ENCODE measurements at regions not wholly inside any gene's neighbourhood (a gene's known extent, or its start where the extent isn't known, plus 50 kb on each side); places are given as distances from the start of the nearest gene placed in this dataset.

DNA sequence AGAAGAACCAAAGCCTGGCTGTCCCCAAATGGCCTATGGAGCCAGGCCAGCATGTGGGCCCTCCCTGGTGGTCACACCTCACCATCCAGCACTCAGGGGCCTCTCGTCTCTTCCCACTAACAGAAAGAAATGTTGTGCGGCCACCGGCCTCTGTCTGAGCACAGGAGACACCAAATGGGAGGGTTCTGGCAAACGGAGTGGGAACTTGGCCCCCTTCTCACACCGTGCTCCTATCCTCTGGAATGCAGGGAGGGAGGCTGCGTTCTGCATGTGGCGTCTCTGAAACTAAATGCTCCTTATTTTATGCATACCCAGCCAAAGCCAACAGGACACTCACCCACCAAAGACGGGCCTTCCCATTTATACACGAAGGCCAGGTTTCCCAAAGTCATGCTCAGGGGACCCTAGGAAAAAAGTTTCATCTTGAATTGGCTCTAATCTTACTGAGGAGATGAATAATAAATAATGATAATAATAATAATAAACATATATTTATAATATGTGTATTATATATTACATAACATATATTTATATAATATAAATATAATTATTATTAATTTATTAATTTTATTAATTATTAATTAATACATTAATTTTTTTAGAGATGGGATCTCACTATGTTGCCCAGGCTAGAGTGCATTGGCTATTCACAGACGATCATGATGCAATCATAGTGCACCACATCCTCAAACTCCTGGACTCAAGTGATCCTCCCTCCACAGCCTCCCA, 102.4 kb downstream of the FOXF2 start:
- Mint-ChIP-seq H3K4me3 (no peak overlapping the region), H3K27ac (no peak overlapping the region), H3K36me3 (ENCODE audit: low read depth) (no peaks in the 10 kb centered on the region), H3K27me3 (ENCODE audit: insufficient read depth) (peaks cover 2% of the 10 kb centered on the region), H3K4me1 (ENCODE audit: low read depth) (no peaks in the 10 kb centered on the region), H3K9me3 (no peaks in the 10 kb centered on the region)
- DNase-seq (ENCODE audit: low spot score), result no peak
- intact Hi-C loops (cut with micrococcal nuclease), result no loop called here

DNA sequence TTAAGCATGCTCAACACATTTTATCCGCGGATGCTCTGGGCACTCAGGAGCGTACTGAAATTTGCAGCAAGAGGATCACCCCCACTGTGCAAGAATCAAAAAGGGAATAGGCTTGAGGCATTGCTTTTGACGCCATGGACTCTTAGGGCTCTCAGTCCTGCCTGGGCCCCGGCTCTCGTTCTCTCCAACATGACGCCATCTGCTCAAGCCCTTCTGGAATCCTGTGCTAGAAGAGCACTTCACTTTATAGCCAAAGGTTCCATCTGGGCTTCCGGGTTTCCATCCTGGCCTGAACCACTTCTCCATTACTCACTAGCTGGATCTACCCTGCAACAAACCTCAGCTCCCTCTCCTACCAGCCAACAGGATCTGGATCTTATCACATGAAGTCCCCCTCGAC, 105.3 kb downstream of the FOXF2 start:
- Mint-ChIP-seq H3K4me1 (ENCODE audit: low read depth) (no peaks in the 10 kb centered on the region), H3K4me3 (no peak overlapping the region), H3K36me3 (ENCODE audit: low read depth) (no peaks in the 10 kb centered on the region), H3K9me3 (no peaks in the 10 kb centered on the region), H3K27ac (no peak overlapping the region), H3K27me3 (ENCODE audit: insufficient read depth) (peaks cover 2% of the 10 kb centered on the region)
- no peak for DNase-seq (ENCODE audit: low spot score)
- intact Hi-C loops (cut with micrococcal nuclease), result no loop called here

DNA sequence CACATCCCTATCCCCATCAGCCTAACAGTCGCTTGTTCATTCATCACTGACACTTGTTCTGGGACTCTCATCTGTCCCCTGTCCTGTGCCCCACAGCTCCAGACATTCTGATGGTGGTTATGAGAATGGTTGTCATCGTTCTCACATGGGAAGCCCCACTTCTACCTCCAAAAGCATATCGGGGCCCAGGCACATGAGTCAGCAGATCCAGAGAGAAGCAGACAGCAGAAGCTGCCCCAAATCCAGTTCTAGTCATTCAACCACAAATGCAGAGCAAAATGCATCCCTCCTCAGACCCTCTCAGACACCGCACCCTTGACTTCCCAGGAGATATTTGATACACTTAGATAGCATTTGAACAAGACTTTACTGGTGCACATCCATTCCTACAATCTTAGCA, 106.0 kb downstream of the FOXF2 start:
- Mint-ChIP-seq H3K36me3 (ENCODE audit: low read depth) (no peaks in the 10 kb centered on the region), H3K4me1 (ENCODE audit: low read depth) (no peaks in the 10 kb centered on the region), H3K27me3 (ENCODE audit: insufficient read depth) (peaks cover 2% of the 10 kb centered on the region), H3K4me3 (no peak overlapping the region), H3K27ac (no peak overlapping the region), H3K9me3 (no peaks in the 10 kb centered on the region)
- no peak for DNase-seq (ENCODE audit: low spot score)
- intact Hi-C loops (cut with micrococcal nuclease), result no loop called here

DNA sequence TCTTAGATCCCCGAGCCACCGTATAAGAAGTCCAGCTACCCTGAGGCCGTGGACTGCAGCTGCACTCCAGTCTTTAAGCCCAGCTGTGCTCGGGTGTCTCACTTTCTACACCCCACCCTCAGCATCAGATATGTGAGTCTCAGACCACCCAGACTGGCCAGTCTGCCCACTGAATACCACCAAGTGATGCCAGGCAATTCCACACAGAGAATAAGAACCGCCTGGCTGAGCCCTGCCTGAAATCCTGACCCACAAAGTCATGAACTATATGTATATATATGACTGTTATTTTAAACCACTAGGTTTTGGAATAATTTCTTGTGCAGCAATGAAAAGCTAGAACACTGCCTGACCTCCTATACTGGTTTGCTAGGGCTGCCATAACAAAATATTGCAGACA, 106.7 kb downstream of the FOXF2 start:
- H3K4me3 Mint-ChIP-seq, result no peak overlapping the region
- H3K36me3 Mint-ChIP-seq (ENCODE audit: low read depth), result no peaks in the 10 kb centered on the region
- intact Hi-C loops (cut with micrococcal nuclease), result no loop called here

DNA sequence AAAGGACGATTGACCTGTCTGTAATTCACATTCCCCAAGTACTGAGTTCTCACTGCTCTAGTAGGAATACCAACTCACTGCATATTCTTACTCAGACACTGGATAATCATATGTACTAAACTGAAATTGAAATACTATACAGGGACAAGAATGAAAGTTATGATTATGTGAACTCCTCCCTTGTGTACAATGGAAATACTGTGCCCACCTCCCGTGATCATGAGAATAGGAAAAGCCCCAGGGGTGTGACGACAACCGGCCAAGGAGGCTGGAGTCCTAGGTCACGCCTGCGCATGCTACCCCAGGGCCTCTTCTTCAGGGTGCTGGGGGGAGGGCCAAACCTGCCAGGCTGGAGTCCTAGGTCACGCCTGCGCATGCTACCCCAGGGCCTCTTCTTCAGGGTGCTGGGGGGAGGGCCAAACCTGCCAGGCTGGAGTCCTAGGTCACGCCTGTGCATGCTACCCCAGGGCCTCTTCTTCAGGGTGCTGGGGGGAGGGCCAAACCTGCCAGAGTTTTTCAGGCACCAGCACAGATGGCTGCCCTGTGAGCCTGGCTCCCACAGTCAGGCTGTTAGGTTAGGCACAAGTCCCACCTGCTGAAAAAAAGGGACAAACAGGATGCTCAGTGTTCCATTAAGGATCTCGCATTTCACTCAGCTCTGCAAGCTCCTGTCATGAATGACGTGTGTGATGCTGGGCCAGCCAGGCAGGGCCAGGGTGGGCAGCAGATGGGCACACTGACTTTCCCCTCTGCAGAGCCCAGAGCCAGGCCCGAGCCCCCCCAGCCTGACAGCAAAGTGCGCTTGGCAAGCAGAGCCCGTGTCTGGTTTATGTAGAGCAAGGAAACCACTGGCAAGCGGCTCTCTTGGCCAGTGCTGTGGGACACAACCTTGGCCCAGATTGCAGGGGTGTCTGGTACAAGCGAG, 107.7 kb downstream of the FOXF2 start:
- Mint-ChIP-seq H3K4me3 (no peak overlapping the region), H3K9me3 (no peaks in the 10 kb centered on the region), H3K27me3 (ENCODE audit: insufficient read depth) (peaks cover 2% of the 10 kb centered on the region), H3K27ac (no peak overlapping the region), H3K4me1 (ENCODE audit: low read depth) (no peaks in the 10 kb centered on the region), H3K36me3 (ENCODE audit: low read depth) (no peaks in the 10 kb centered on the region)
- intact Hi-C loops (cut with micrococcal nuclease), result no loop called here
- DNase-seq (ENCODE audit: low spot score), result no peak

More for the DNA sequence above, 106.7 kb downstream of the FOXF2 start:
- Mint-ChIP-seq H3K4me1 (ENCODE audit: low read depth) (no peaks in the 10 kb centered on the region), H3K9me3 (no peaks in the 10 kb centered on the region), H3K27me3 (ENCODE audit: insufficient read depth) (peaks cover 2% of the 10 kb centered on the region), H3K27ac (no peak overlapping the region)
- DNase-seq (ENCODE audit: low spot score), result no peak

DNA sequence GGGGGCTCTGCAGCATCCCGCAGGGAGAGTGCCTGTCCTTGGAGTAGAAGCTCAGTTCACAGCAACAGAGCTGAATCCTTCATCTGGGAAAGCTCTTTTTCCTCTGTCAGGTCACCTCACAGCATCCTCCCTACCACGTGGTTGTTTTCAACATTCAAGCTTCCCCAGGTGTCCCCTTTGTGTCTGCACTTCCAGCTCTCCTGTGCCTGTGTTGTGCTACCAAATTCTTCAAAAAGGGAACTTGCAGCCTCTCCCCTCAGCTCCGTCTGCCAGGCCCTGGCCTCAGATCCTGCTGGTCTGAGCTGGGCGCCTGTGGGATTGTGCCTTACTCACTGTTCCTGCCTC, 108.4 kb downstream of the FOXF2 start:
- Mint-ChIP-seq H3K27me3 (ENCODE audit: insufficient read depth) (peaks cover 2% of the 10 kb centered on the region), H3K4me3 (no peak overlapping the region), H3K4me1 (ENCODE audit: low read depth) (no peaks in the 10 kb centered on the region), H3K36me3 (ENCODE audit: low read depth) (no peaks in the 10 kb centered on the region), H3K9me3 (no peaks in the 10 kb centered on the region), H3K27ac (no peak overlapping the region)
- intact Hi-C loops (cut with micrococcal nuclease), result no loop called here
- DNase-seq (ENCODE audit: low spot score), result no peak

DNA sequence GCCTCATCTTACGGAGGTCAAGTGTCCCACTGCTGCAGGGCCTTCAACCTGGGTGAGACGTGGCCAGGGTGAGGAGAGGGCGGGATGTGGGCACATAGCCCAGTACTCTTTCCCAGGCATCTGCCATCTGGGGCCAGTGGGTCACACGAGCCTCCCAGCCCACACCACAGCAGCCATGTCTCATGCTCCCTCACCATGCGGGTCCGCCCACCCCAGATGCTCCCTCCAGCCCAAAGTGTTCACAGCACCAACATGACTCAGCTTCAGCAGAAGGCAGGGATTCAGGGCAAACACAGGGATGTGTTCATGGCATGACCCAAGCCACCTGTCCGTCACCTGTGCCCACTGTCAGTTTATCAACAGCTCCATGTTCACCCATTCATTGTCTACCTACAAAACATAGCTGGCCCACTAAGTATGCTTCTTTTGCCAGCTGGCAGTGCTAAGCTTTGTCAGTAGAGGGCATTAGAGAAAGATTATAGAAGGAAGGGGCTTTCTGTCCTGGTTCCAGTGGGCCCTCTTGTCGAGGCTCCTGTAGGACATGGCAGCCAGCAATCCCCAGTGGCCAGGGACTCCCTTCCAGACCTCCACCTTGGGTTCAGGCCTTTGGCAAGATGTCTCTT, 109.2 kb downstream of the FOXF2 start:
- intact Hi-C loops (cut with micrococcal nuclease), result no loop called here
- H3K4me1 Mint-ChIP-seq (ENCODE audit: low read depth), result no peaks in the 10 kb centered on the region

DNA sequence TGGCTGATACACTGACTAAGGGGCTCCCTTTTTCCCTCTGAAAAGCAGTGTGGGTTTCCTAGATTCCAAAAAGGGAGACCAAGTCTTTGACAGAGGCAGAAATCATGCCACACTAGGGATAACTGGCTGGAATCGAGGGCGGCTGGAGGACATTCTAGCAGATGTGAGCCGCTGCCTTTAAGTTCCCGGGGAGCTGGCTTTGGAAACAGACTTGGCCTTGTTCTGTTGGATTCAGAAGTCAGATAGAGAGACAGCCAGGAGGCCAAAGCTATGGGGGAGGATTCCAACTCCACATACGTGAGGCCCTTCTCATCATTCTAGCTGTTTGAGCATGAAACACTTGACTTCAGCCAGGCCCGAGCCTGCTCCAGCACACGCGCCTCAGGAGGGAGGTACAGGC, 109.9 kb upstream of the FOXC1 start:
- intact Hi-C loops (cut with micrococcal nuclease), result no loop called here
- Mint-ChIP-seq H3K27ac (no peak overlapping the region), H3K36me3 (ENCODE audit: low read depth) (no peaks in the 10 kb centered on the region), H3K4me1 (ENCODE audit: low read depth) (no peaks in the 10 kb centered on the region), H3K9me3 (no peaks in the 10 kb centered on the region), H3K27me3 (ENCODE audit: insufficient read depth) (peaks cover 10% of the 10 kb centered on the region), H3K4me3 (no peak overlapping the region)
- no peak for DNase-seq (ENCODE audit: low spot score)

More for the DNA sequence above, 109.2 kb downstream of the FOXF2 start:
- Mint-ChIP-seq H3K9me3 (no peaks in the 10 kb centered on the region), H3K4me3 (no peak overlapping the region), H3K36me3 (ENCODE audit: low read depth) (no peaks in the 10 kb centered on the region), H3K27me3 (ENCODE audit: insufficient read depth) (peaks cover 8% of the 10 kb centered on the region), H3K27ac (no peak overlapping the region)
- no peak for DNase-seq (ENCODE audit: low spot score)

DNA sequence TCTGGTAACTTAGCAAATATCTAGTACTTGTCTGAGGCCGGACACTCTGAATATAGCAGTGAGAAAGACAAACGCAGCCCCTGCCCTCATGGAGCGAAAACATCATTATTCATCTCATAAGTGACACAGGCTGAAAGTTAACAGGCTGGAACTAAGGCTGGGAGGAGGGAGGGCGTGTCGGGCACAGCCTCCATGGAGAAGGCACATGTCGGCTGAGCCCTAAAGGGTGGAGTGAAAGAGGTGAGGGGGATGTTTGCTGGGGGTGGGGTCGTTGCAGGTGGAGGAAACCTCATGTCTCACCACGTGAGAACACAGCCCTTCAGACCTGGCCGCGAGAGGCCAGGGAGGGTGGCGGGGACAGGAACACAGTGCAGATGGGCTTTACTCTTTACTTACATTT, 108.8 kb upstream of the FOXC1 start:
- H3K36me3 Mint-ChIP-seq (ENCODE audit: low read depth), result no peaks in the 10 kb centered on the region
- no peak for DNase-seq (ENCODE audit: low spot score)
- H3K9me3 Mint-ChIP-seq, result no peaks in the 10 kb centered on the region
- no peak overlapping the region for H3K27ac Mint-ChIP-seq
- H3K4me1 Mint-ChIP-seq (ENCODE audit: low read depth), result no peaks in the 10 kb centered on the region
- H3K27me3 Mint-ChIP-seq (ENCODE audit: insufficient read depth), result peaks cover 12% of the 10 kb centered on the region
- H3K4me3 Mint-ChIP-seq, result no peak overlapping the region
- intact Hi-C loops (cut with micrococcal nuclease), result no loop called here

DNA sequence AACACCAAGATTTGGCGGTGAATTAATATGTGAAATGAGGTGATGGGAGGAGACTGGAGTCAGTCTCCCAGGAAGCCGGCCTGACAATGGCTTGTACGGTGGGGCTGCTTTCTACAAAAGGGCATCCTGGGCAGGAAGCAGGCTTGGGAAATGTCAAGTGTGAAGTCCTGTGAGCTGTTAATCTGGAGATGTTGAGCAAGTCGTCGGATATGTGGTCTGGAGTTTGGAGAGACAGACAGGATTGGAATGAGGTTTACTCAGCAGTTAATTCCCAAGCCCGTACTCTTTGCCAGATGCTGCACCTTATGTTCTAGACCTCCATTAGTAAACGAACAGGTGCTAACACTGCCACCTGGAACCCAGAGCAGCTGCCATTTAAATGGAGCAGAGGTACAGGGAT, 107.7 kb upstream of the FOXC1 start:
- Mint-ChIP-seq H3K9me3 (no peaks in the 10 kb centered on the region), H3K4me3 (no peak overlapping the region), H3K36me3 (ENCODE audit: low read depth) (no peaks in the 10 kb centered on the region), H3K27ac (no peak overlapping the region), H3K27me3 (ENCODE audit: insufficient read depth) (peaks cover 13% of the 10 kb centered on the region), H3K4me1 (ENCODE audit: low read depth) (no peaks in the 10 kb centered on the region)
- no peak for DNase-seq (ENCODE audit: low spot score)
- intact Hi-C loops (cut with micrococcal nuclease), result no loop called here

DNA sequence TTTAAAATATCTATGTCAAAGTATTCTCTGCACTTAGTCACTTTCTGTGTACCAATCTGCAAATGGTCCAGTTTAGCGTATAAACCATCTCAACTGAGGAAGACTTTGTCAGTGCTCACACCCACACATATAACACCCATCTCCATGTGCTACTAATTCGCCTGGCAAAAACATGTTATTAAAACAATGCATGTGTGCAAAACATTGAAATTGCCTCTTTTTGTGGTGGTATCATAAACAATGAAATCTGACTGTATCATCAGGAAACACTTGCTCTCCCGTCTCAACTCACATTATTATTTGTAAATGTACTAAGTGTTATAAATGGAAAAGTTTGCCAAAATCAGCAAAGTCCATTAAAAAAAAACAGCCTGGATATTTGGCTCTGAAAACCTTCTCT, 105.9 kb upstream of the FOXC1 start:
- H3K27ac Mint-ChIP-seq, result no peak overlapping the region
- no peaks in the 10 kb centered on the region for H3K4me1 Mint-ChIP-seq (ENCODE audit: low read depth)
- no peak for DNase-seq (ENCODE audit: low spot score)
- intact Hi-C loops (cut with micrococcal nuclease), result no loop called here
- H3K36me3 Mint-ChIP-seq (ENCODE audit: low read depth), result no peaks in the 10 kb centered on the region
- H3K9me3 Mint-ChIP-seq, result no peaks in the 10 kb centered on the region
- H3K27me3 Mint-ChIP-seq (ENCODE audit: insufficient read depth), result peaks cover 13% of the 10 kb centered on the region
- no peak overlapping the region for H3K4me3 Mint-ChIP-seq

DNA sequence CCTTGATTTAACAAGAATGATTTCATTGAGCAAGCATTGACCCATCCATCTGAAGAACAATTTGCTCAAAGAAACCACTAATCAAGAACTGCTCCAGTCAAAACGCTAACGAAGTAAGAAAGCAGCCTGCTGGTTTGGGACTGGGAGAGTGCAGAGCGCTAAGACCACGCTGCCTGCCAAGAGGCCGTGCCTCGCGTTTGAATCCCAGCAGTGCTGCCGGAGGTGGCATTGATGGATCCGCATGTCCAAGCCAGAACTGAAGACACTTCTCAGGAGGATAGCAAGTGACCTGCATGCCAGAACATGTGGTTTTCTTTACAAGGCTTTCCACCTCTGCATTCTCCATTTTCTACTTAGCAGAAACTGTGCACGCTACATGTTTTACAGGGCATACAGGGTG, 105.2 kb upstream of the FOXC1 start:
- peaks cover 13% of the 10 kb centered on the region for H3K27me3 Mint-ChIP-seq (ENCODE audit: insufficient read depth)
- no peak overlapping the region for H3K27ac Mint-ChIP-seq
- no peak for DNase-seq (ENCODE audit: low spot score)
- H3K4me1 Mint-ChIP-seq (ENCODE audit: low read depth), result no peaks in the 10 kb centered on the region
- H3K9me3 Mint-ChIP-seq, result no peaks in the 10 kb centered on the region
- H3K36me3 Mint-ChIP-seq (ENCODE audit: low read depth), result no peaks in the 10 kb centered on the region
- H3K4me3 Mint-ChIP-seq, result no peak overlapping the region
- intact Hi-C loops (cut with micrococcal nuclease), result no loop called here

DNA sequence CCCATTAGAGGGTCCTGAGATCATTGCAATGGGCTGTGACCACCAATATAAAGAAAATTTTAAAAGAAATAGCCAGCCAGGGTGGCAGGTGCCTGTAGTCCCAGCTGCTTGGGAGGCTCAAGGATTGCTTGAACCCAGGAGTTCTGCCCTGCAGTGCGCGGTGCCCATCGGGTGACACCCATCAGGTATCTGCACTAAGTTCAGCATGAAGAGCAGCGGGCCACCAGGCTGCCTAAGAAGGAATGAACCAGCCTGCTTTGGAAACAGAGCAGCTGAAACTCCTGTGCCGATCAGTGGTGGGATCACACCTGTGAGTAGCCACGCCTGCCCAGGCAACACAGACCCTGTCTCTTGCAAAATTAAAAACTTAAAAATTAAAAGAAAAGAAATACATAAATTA, 102.5 kb upstream of the FOXC1 start:
- no peaks in the 10 kb centered on the region for H3K4me1 Mint-ChIP-seq (ENCODE audit: low read depth)
- intact Hi-C loops (cut with micrococcal nuclease), result no loop called here
- no peaks in the 10 kb centered on the region for H3K36me3 Mint-ChIP-seq (ENCODE audit: low read depth)
- peaks cover 14% of the 10 kb centered on the region for H3K27me3 Mint-ChIP-seq (ENCODE audit: insufficient read depth)
- no peak overlapping the region for H3K4me3 Mint-ChIP-seq
- H3K9me3 Mint-ChIP-seq, result no peaks in the 10 kb centered on the region
- DNase-seq (ENCODE audit: low spot score), result no peak
- H3K27ac Mint-ChIP-seq, result no peak overlapping the region
